Limb (tissue), 2 donors: ENCODE measurements at regions not wholly inside any gene's neighbourhood (a gene's known extent, or its start where the extent isn't known, plus 50 kb on each side); places are given as distances from the start of the nearest gene placed in this dataset.
A peak's percentile ranks its signal among the peaks of the same experiment; 100 is the strongest.
"Not testable (repeated sequence)": the region's sequence is repeated elsewhere in the genome, so short reads cannot be mapped to it uniquely, and the experiment has no call there.

Experiments
- DNase-seq, 2 donors: peaks; one replicate each; pipeline ENCODE4 v3.0.0-alpha.2; 2016; ENCODE audit errors: extremely low spot score in 2 of 2

DNA sequence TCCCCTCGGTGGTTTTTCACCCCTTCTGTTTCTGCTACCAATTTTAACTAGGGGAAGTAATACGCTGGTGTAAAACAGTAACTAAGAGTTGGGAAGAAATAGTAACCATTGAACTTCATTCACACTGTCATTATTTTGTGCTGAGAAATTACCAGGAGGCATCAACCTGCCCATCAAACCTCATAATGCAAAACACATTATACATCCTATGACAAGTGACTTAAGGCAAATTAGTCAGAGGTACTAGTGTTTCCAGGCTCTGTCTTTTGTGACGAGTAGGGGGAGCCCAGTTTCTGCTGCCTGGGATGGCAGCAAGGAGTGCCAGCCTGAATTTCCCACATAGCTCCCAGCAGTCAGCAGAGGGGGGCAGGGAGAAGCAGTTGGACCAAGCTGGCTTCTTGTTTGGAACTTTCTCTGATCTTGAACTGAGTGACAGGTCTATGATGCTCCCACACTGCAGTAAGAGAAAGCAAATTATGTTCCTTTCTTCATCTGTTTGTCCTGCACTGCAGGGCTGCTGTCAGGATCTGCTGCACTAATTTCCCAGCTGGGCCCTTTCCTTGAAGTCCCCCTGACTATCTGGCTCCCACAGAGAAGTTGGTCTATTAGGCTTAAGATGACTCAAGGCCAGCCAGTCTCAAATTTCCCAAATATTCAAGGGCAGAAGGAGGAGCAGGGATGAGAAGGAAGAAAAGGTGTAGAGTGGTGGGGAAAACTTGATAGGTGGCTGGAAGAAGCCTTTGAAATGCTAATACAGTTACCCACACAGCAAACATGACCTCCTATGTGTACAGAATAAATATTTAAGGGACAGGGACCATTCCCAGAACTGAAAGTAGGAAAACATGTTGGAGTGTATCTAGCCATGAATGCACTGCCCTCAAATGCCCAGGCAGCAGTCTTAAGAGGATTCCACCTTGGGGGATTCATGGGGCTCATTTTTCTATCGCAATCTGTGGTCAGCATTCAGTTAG, 322.8 kb downstream of the SEC16B start:
- no peak for DNase-seq

DNA sequence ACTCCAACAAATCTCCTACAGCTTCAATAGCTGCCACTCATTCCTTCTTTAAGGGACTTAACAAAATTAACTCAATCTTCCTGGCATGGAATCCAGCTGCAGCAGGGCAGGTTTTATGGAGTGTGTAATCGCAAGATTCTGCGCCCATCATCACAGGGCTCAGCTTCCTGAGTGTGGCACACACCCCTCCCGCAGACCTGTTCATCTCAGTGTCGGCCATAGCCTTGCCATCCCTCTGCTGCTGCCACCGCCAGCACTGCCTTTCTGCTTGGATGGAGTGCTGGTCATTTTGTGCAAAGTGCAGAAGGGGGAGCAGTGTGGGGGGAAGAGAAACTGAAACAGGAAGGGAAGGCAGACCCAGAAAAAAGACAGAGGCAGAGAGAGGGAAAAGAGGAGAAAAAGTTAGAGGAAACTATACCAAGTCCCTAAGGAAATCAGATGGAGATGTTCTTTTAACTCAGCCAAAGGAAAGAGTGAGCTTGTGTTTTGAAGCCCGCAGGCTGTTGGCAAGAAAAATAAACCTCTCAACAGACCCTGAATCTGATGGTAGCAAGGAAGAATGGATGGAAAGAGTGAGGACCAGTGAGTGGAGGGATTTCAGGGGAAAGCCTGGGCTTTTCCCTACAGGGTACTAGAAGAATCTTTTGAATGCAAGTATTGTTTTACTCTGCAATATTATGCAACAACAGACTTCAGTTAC, 324.2 kb downstream of the SEC16B start:
- DNase-seq = peak in 1 of 2 donors; percentile 9

DNA sequence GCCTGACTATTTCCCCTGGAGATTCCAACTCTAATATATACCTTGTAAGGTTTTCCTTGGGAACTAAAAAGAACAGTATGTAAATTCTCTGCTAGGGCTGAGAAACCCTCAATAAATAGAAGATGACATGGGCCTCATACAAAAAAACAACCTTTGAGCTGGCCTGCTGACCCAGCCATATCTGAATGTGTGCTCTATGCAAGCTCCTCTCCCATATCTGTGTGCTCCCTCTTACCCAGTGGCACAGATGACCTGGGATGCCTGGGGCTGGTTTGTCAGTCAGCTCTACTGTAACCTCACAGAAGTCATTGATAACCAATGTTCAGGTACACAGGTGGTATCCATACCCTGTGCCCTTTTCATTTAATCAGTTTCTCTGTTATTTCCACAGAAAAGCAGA, 329.2 kb downstream of the SEC16B start:
- DNase-seq = no peak

DNA sequence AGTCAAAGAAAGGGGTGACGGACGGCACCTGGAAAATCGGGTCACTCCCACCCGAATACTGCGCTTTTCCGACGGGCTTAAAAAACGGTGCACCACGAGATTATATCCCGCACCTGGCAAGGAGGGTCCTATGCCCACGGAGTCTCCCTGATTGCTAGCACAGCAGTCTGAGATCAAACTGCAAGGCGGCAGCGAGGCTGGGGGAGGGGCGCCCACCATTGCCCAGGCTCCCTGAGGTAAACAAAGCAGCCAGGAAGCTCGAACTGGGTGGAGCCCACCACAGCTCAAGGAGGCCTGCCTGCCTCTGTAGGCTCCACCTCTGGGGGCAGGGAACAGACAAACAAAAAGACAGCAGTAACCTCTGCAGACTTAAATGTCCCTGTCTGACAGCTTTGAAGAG, 335.7 kb downstream of the SEC16B start:
- not testable (repeated sequence) for DNase-seq

DNA sequence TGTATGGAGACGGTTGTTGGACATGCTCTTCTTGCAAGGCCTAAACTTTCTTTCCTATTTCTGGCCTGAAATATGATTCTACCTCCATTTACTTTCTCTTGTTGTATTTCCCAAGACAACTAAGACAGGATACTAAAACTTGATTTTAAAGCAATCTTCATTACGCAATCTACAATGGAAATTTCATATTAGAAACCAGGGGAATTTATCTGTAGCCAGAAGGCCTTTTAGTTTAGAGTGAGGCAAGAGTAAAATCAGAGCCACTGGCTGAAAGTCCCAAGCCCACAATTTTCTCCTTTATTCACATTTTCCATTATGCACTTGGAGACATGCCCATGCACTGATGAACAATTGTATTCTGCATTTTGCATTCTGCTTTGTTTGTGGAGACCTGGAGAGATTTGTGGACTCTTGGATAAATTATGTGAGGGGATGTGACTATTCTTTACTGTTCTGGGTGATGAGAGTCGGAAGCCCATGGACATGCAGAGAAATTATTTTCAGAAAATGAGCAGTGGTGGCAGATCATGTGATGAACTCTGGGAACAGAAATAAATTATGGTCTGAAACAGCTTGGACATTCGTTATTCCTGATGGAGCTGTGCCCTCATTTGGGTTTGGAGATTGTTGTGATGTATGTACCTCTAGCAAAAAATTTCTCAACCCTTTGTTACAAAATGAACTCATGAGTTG, 336.8 kb downstream of the SEC16B start:
- DNase-seq = no peak

DNA sequence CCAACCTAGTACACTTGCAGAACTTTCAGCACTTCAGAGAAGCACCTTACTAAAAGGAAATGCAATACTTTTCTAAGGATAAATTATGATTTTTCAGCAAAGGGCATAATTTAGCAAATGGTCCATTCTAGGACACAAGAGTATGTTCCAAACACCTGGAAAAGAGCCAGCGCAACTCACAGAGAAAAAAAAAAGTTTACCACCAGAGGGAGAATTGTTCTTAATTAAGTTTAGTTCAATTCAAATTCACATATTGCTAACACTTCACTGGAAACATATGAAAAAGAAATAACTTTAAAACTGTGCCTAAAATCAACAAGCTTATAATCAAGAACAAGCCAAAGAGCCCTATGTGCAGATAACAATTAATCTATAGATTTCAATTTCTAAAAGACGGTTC, 338.1 kb downstream of the SEC16B start:
- DNase-seq = no peak

DNA sequence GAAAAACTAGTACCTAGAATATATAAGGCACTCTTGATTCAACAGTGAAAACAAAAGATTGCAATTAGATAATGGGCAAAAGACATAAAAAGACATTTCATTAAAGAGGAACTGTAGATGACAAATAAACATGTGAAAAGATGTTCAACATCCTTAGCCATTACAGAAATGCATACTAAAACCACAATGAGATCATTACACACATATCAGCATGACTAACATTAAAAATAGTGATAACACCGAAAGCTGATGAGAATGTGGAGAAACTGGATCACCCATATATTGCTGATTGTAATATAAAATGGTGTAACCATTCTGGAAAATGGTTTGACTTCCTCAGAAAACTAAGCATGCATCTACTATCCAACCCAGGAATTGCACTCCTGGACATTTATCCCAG, 340.3 kb downstream of the SEC16B start:
- DNase-seq = no peak

DNA sequence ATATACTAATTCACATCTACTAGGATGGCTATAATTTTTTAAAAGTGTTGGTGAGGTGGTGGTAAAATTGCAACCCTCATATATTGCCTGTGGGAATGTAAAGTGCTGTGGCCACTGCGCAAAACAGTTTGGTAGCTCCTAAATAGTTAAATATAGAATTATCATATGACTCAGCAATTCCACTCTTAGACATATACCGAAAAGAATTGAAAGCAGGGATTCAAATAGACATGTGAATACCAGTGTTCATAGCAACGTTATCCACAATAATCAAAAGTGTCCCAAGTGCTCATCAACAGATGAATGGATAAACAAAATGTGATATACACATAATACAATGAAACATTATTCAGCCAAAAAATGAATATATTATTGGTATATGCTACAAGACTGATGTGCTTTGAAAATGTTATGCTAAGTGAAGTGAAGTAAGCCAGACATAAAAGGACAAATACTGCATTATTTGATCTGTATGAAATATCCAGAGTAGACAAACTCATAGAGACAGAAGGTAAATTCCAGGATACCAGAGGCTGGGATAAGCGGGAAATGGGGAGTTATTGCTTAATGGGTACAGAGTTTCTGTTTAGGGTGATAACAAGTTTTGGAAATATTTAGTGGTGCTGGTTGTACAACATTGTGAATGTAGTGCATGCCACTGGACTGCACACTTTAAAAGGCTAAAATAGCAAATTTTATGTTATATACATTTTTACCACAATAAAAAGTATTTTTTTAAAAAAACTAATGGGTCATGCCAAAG, 342.5 kb downstream of the SEC16B start:
- no peak for DNase-seq

DNA sequence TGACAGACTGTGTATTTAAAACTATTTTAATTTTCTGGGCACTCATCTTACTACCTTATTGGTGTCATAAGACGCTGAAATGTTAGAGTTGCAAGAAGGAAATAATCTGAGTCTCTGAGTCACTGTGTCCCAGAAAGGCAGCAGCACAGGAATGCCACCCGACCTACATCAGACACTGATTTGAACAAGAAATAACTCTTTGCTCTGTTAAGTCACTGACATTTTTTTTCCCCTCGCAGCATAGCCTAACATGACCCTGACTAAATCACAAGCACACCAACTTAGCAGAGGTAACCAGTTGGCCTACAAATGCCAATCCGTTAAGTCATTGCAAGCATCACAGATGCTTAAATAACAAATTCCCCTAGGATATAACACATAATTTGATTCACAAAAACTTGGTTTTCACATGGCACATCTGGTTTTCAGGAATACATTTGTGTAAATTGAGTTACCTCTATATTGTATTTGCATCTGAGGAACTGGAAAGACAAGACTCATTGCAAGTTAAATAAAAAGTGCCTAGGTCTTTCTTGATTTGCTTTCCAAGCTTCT, 349.1 kb downstream of the SEC16B start:
- DNase-seq = no peak

DNA sequence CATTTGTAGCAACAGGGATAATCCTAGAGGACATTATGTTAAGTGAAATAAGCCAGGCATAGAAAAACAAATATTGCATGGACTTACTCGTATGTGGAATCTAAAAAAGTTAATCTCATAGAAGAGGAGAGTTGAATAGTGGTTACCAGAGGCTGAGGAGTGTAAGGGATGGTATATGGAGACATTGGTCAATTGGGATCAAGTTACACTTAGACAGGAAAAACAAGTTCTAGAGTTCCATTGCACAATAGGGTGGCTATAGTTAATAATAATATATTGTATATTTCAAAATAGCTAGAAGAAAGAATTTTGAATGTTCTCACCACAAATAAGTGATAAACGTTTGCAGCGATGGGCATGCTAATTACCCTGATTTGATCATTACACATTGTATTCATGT, 354.6 kb downstream of the SEC16B start:
- no peak for DNase-seq

DNA sequence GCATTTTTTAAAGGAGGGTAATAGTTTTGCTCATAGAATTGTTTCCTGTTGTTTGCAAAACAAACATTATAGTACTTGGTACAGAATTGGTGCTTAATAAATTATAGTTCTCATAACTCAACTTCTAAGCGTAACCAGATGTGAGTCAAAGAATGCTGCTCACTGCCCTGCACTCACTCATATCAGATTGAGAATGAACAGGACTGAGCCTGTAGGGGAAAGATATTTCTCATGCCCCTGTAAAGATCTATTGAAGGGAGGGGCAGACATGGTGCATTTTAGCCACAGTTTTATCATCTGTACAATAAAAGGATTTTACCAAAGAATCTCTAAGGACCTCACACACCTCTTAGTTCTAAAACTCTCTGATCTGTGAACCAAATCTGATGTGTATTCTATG, 358.5 kb downstream of the SEC16B start:
- no peak for DNase-seq

DNA sequence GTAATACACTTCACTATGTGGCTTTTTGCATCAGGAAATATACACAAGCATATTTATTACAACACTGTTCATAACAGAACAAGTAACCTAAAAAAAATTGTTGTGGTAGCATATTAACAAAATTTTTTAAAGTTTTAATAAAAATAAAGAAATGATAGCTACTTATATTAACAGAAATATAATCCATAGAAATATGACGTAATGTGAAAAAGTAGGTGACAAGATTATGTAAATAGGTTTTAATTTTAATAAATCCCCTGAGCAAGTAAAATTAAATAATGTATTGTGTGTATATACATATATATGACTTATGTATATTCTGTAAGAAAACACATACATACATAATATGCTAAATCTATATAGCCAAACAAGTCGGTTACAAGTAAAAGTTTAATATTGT, 359.9 kb downstream of the SEC16B start:
- DNase-seq = no peak

DNA sequence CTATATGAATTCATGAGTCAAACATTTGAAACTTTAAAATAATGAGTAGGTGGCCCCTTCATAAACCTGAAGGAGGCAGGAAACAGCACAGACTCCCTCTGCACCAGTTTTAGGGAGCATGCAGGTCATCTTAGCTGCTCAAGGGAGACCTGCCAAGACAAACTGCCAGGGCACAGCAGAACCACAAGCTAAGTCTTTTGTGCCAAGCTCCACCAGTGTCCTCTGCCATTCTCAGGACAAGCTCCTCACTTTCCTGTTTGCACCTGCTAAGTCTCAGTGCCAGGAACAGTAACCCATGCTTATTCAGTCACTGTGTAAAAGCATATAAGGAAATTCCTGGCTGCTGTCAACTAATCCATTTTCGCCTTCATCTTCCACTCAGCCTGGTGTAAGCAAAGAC, 368.9 kb downstream of the SEC16B start:
- DNase-seq = no peak

DNA sequence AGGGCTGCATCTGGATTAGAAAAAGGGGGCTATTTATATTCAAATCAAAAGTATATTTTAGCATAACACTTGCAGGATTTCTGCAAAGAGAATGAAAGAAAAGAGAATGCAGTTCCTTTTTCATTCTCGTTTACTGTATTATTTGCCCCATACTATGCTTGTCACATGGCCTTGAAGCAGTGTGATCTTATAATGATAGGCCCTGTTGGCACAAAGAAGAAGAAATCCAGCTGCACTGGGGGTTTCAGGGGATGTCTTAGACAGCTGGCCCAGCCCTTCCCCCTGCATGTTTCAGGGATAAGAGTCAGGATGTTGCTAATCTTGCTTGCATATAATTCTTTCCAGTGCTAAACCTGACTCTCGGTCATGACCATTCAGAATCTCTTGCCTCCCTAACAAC, 369.5 kb downstream of the SEC16B start:
- DNase-seq = no peak

DNA sequence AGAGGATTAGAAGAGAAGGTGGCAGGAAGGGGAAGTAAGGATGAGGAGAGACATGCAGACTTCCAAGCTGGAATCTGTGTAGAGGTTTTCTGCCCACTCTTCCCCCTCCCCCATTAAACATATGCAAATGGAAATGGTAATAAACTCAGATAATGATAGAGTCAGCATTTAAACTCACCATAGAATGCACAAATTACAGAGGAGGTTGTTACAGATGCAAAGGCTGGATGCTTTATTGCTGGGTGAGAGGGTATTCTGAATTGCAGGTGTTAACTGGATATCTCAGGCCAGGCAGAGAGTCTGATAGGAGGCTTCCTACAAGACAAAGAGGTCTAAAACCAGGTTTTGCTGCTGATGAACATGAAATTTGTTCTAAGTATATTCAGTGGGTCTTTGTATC, 372.5 kb downstream of the SEC16B start:
- DNase-seq = no peak

DNA sequence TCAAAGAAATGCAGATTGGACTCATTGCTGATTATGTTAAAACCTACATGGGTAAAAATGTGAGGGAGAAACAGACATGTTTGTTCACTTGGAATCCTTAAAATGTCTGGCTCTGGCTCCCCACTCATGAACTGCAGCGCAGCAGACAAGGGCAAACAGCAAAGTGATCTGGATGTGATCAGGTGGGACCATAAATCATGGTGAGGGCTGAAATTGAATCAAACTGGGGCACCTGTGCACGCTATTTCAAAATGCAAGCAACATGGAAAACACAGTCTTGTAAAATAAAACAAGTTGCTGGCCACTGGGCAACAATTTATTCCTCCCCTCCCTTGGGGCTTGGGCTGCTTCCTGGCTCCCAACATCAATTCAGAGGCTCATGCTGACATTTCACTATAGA, 373.4 kb downstream of the SEC16B start:
- no peak for DNase-seq

DNA sequence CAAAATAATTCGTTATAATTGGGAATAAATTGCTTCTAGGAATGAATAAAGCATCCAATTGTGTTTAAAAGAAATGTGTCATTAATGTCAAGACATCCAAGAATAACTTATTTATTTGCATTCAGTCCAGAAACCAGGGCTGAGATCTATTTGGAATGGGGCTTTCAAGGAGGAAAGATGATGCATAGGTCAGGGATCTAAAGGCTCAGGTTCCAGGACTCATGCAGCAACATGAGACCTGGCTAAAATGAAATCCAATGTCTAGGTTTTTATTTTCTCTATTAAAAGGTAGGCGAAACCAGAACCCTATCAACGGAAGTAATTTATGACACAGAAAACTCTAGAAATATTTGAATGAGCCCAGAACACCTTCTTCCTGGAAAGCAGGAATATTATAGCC, 376.8 kb downstream of the SEC16B start:
- DNase-seq = no peak

DNA sequence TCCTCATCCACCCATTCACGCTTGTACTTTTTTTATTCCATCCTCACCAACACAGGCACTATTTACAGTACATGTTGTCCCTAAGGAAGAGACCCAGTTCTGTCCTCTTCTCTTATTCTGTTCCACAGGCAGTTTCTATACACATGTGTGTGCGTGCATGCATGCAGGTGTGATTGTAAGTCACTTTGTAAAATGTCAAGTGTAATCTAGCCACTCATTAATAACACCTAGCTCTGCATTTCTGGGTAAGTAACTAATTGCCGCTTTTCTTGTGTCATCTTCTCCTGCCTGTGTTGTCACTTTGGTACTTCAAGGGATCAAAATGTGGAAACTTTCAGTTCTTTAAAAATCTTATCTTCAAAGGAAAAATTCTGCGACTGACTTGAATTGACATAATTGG, 377.2 kb downstream of the SEC16B start:
- no peak for DNase-seq

DNA sequence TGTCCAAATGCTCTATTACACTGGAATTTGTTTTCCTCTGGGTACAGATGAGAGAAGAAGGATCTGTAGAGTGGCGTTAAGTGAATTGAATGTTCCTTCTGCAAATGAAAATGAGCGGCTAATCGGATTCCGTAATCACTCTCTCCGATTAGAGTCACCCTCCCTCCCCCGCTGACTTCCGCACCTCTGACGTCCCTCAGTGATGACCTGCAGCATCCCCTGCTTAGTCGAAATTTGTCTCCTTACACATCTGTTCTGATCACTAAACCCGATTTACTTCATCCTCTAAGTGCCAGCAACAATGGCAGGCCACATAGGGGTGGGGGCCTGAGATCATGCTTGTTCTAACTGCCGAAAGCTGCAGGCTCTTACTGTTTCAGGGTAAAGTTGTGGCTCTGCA, 378.7 kb downstream of the SEC16B start:
- DNase-seq = no peak

DNA sequence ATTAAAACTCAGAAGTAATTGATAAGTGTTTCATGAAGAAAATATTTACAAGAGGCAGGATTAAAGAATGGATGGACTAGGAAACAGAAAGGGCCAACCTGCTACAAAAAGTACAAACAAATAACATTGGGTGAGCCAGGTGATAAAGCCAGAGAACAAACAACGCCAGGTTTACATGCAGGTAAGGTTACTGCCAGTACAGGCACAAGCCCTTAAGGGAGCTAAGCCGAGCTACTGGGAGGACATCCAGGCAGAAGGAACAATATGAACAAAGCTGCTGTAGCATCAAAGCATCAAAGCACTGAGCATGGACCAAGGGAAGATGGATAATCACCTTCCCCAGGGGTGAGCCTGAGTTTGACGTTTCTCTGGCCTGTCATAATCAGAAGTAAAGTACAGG, 380.7 kb downstream of the SEC16B start:
- no peak for DNase-seq

DNA sequence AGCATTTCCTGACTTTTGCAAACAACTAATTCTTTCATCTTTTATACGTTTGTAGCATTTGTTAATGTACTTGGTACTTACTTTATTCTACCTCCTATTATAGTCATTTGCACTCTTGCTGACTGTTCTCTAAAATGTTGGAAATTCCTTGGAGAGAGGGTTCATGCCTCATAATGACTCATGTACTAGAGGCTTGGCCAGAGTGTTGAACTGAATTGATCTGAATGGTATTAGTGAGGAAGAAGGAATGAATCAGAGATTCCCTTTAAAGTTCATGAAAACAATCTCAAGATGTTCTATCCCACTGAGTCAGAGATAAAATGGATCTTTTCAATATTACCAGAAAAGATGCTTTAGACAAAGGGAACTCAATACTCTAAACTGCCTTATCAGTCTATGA, 383.4 kb downstream of the SEC16B start:
- no peak for DNase-seq
